Ectodermal cell (in vitro differentiated cells): ENCODE measurements at regions not wholly inside any gene's neighbourhood (a gene's known extent, or its start where the extent isn't known, plus 50 kb on each side); places are given as distances from the start of the nearest gene placed in this dataset.
"Not testable (repeated sequence)": the region's sequence is repeated elsewhere in the genome, so short reads cannot be mapped to it uniquely, and the experiment has no call there.

Experiments
- H3K27ac ChIP-seq: 2 replicates; pipeline ENCODE4 v1.7.0; 2013; ENCODE audit warnings: mild to moderate bottlenecking, low read depth, low read length; ENCODE audit not compliant: insufficient read depth, poor library complexity, severe bottlenecking
- H3K27me3 ChIP-seq: 2 replicates; pipeline ENCODE4 v1.7.0; 2013; ENCODE audit warnings: mild to moderate bottlenecking, low read length; ENCODE audit not compliant: insufficient read depth, control insufficient read depth, poor library complexity, severe bottlenecking
- H3K36me3 ChIP-seq: one replicate; pipeline ENCODE4 v1.7.0; 2013; ENCODE audit warnings: low read length; ENCODE audit not compliant: control insufficient read depth, insufficient read depth
- H3K4me1 ChIP-seq: one replicate; pipeline ENCODE4 v1.7.0; 2013; ENCODE audit warnings: low read length; ENCODE audit not compliant: control insufficient read depth, insufficient read depth
- H3K4me3 ChIP-seq: 2 replicates; pipeline ENCODE4 v1.7.0; 2013; ENCODE audit warnings: low read depth, low read length, control low read depth; ENCODE audit not compliant: insufficient read depth
- H3K9me3 ChIP-seq: 2 replicates; pipeline ENCODE4 v1.7.0; 2013; ENCODE audit warnings: mild to moderate bottlenecking, low read length, moderate library complexity; ENCODE audit not compliant: control insufficient read depth
- WGBS, 2 experiments: methylation state at CpG; one replicate each; pipeline ENCODE4 v1.1.7; 2013; ENCODE audit warnings: missing lambda C conversion rate in 2 of 2; 5-methylcytosine and 5-hydroxymethylcytosine counted together

GRCh38 chr6:112939563-112939962 is 592.4 kb downstream of the RFPL4B start:
- Histone ChIP-seq H3K27ac (no peak overlapping the region), H3K36me3 (no peaks in the 10 kb centered on the region), H3K4me1 (no peaks in the 10 kb centered on the region), H3K27me3 (no peaks in the 10 kb centered on the region), H3K4me3 (no peak overlapping the region), H3K9me3 (no peaks in the 10 kb centered on the region)
- WGBS, 2 experiments = no CpG with 5 or more reads among the region's 1 CpG

- Histone ChIP-seq H3K9me3 (no peaks in the 10 kb centered on the region), H3K4me3 (no peak overlapping the region), H3K27me3 (no peaks in the 10 kb centered on the region), H3K4me1 (no peaks in the 10 kb centered on the region), H3K27ac (no peak overlapping the region), H3K36me3 (no peaks in the 10 kb centered on the region)
Observed at GRCh38 chr6:112941613-112942012, 594.5 kb downstream of the RFPL4B start.

GRCh38 chr6:112946051-112946450 is 598.9 kb downstream of the RFPL4B start:
- WGBS, 2 experiments = 95 to 100% methylated on average over 3 of the region's 3 CpGs
- Histone ChIP-seq H3K4me3 (no peak overlapping the region), H3K27ac (no peak overlapping the region), H3K36me3 (no peaks in the 10 kb centered on the region), H3K9me3 (no peaks in the 10 kb centered on the region), H3K4me1 (no peaks in the 10 kb centered on the region), H3K27me3 (no peaks in the 10 kb centered on the region)

- Histone ChIP-seq H3K4me3 (no peak overlapping the region), H3K4me1 (no peaks in the 10 kb centered on the region), H3K9me3 (no peaks in the 10 kb centered on the region), H3K27me3 (no peaks in the 10 kb centered on the region), H3K36me3 (no peaks in the 10 kb centered on the region), H3K27ac (no peak overlapping the region)
- WGBS, 2 experiments = 81 to 87% methylated on average over 2 of the region's 2 CpGs
Observed at GRCh38 chr6:112947507-112947906, 600.4 kb downstream of the RFPL4B start.

- Histone ChIP-seq H3K9me3 (no peaks in the 10 kb centered on the region), H3K4me1 (no peaks in the 10 kb centered on the region), H3K27ac (no peak overlapping the region), H3K4me3 (no peak overlapping the region), H3K27me3 (no peaks in the 10 kb centered on the region), H3K36me3 (no peaks in the 10 kb centered on the region)
- WGBS, 2 experiments = 100% methylated on average over 1 of the region's 1 CpG; no CpG with 5 or more reads in 1 of the 2 experiments
Observed at GRCh38 chr6:112951829-112952228, 604.7 kb downstream of the RFPL4B start.

- not testable (repeated sequence) for H3K36me3 ChIP-seq, H3K4me1 ChIP-seq, H3K27me3 ChIP-seq, H3K9me3 ChIP-seq, H3K27ac ChIP-seq, H3K4me3 ChIP-seq
- 93 to 96% methylated on average over 3 of the region's 4 CpGs for WGBS, 2 experiments
Observed at GRCh38 chr6:112955743-112956142, 608.6 kb downstream of the RFPL4B start.

- WGBS, 2 experiments = 76 to 83% methylated on average over 3 to 4 of the region's 5 CpGs
- no peaks in the 10 kb centered on the region for H3K9me3 ChIP-seq
- no peaks in the 10 kb centered on the region for H3K36me3 ChIP-seq
- no peak overlapping the region for H3K27ac ChIP-seq
- no peaks in the 10 kb centered on the region for H3K27me3 ChIP-seq
- no peak overlapping the region for H3K4me3 ChIP-seq
- no peaks in the 10 kb centered on the region for H3K4me1 ChIP-seq
Observed at GRCh38 chr6:112956696-112957535, 609.8 kb downstream of the RFPL4B start.

- Histone ChIP-seq H3K4me1 (no peaks in the 10 kb centered on the region), H3K4me3 (no peak overlapping the region), H3K9me3 (no peaks in the 10 kb centered on the region), H3K36me3 (no peaks in the 10 kb centered on the region), H3K27ac (no peak overlapping the region), H3K27me3 (no peaks in the 10 kb centered on the region)
- 83% methylated on average over 1 of the region's 2 CpGs for WGBS, 2 experiments
Observed at GRCh38 chr6:112957536-112957916, 610.4 kb downstream of the RFPL4B start.

GRCh38 chr6:112960130-112960529 is 613.0 kb downstream of the RFPL4B start:
- not testable (repeated sequence) for H3K9me3 ChIP-seq, H3K4me3 ChIP-seq, H3K4me1 ChIP-seq, H3K36me3 ChIP-seq, H3K27me3 ChIP-seq, H3K27ac ChIP-seq
- WGBS, 2 experiments = 95 to 97% methylated on average over 3 of the region's 3 CpGs

- Histone ChIP-seq H3K4me3 (no peak overlapping the region), H3K27me3 (no peaks in the 10 kb centered on the region), H3K27ac (no peak overlapping the region), H3K36me3 (no peaks in the 10 kb centered on the region), H3K4me1 (no peaks in the 10 kb centered on the region), H3K9me3 (no peaks in the 10 kb centered on the region)
- 92 to 96% methylated on average over 1 of the region's 1 CpG for WGBS, 2 experiments
Observed at GRCh38 chr6:112967974-112968373, 620.8 kb downstream of the RFPL4B start.
